Hepatocyte (in vitro differentiated cells): ENCODE measurements at regions not wholly inside any gene's neighbourhood (a gene's known extent, or its start where the extent isn't known, plus 50 kb on each side); places are given as distances from the start of the nearest gene placed in this dataset.

ENCODE experiments used
- EZH2phosphoT487 ChIP-seq: fragments of 200-600 bp; sonication (generic); IDR thresholded peaks from one replicate; pipeline ENCODE4 v1.6.1; 2018; ENCODE audit warnings: antibody characterized with exemption, mild to moderate bottlenecking, low read depth, moderate library complexity; ENCODE audit not compliant: unreplicated experiment, severe bottlenecking
- TF ChIP-seq, protein P1 (sequence below): fragments of 200-600 bp; sonication (generic); IDR thresholded peaks from 2 replicates; pipeline ENCODE4 v1.5.1; 2016; ENCODE audit warnings: antibody characterized with exemption, mild to moderate bottlenecking; ENCODE audit not compliant: poor library complexity

DNA sequence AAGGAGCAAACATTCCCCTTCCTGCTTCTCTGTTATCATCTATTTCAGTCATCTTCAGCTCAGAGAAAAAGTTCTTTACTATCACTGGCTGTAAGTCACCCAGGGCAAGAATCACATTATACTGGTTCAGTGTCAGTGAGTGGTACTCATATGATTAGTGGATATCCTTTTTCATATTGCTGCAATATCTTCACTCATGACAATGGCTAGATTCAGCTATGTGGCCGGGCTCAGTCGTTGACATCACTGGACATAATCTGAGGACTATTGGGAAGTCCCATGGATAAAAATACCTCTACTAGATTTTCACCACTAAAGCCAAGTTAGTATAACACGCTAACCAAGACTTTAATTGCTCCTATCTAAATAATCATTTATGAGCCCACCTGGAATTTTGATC lies 91.3 kb upstream of the UBE2E2 start:
- TF ChIP-seq, protein P1, sequence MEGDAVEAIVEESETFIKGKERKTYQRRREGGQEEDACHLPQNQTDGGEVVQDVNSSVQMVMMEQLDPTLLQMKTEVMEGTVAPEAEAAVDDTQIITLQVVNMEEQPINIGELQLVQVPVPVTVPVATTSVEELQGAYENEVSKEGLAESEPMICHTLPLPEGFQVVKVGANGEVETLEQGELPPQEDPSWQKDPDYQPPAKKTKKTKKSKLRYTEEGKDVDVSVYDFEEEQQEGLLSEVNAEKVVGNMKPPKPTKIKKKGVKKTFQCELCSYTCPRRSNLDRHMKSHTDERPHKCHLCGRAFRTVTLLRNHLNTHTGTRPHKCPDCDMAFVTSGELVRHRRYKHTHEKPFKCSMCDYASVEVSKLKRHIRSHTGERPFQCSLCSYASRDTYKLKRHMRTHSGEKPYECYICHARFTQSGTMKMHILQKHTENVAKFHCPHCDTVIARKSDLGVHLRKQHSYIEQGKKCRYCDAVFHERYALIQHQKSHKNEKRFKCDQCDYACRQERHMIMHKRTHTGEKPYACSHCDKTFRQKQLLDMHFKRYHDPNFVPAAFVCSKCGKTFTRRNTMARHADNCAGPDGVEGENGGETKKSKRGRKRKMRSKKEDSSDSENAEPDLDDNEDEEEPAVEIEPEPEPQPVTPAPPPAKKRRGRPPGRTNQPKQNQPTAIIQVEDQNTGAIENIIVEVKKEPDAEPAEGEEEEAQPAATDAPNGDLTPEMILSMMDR, result no peak
- TF ChIP-seq EZH2phosphoT487, result no peak
